ENCODE measurements at regions not wholly inside any gene's neighbourhood (a gene's known extent, or its start where the extent isn't known, plus 50 kb on each side); places are given as distances from the start of the nearest gene placed in this dataset.

GRCh38 chr11:23353611-23354010 lies 493.3 kb upstream of the CCDC179 start:
- DNase-seq (ENCODE audit: insufficient read length, low spot score) (no peak), FAIRE-seq (no peak)
- no peak for TF ChIP-seq CTCF (IDR thresholded peaks at IDR 0.05; ENCODE audit: insufficient read depth, missing control alignments)

- no peak for TF ChIP-seq CTCF (IDR thresholded peaks at IDR 0.05; ENCODE audit: insufficient read depth, missing control alignments)
- FAIRE-seq: no peak
- DNase-seq (ENCODE audit: insufficient read length, low spot score): no peak
Measured at GRCh38 chr11:23359297-23359696, 499.0 kb upstream of the CCDC179 start.

- TF ChIP-seq CTCF (IDR thresholded peaks at IDR 0.05; ENCODE audit: insufficient read depth, missing control alignments): no peak
- no peak for DNase-seq (ENCODE audit: insufficient read length, low spot score)
- no peak for FAIRE-seq
Measured at GRCh38 chr11:23364076-23364475, 503.8 kb upstream of the CCDC179 start.

- no peak for DNase-seq (ENCODE audit: insufficient read length, low spot score)
- no peak for FAIRE-seq
- TF ChIP-seq CTCF (IDR thresholded peaks at IDR 0.05; ENCODE audit: insufficient read depth, missing control alignments): no peak
Measured at GRCh38 chr11:23370580-23371275, 510.5 kb upstream of the CCDC179 start.

- FAIRE-seq: no peak
- TF ChIP-seq CTCF (IDR thresholded peaks at IDR 0.05; ENCODE audit: insufficient read depth, missing control alignments): no peak
- no peak for DNase-seq (ENCODE audit: insufficient read length, low spot score)
Measured at GRCh38 chr11:23377909-23378308, 517.6 kb upstream of the CCDC179 start.

- DNase-seq (ENCODE audit: insufficient read length, low spot score): no peak
- FAIRE-seq: no peak
- no peak for TF ChIP-seq CTCF (IDR thresholded peaks at IDR 0.05; ENCODE audit: insufficient read depth, missing control alignments)
Measured at GRCh38 chr11:23391031-23391430, 530.8 kb upstream of the CCDC179 start.

GRCh38 chr11:23398052-23398451 lies 537.8 kb upstream of the CCDC179 start:
- DNase-seq (ENCODE audit: insufficient read length, low spot score) (no peak), FAIRE-seq (no peak)
- no peak for TF ChIP-seq CTCF (IDR thresholded peaks at IDR 0.05; ENCODE audit: insufficient read depth, missing control alignments)

All from D721Med (cell line).